Bone marrow (tissue), 2 donors: ENCODE measurements at regions not wholly inside any gene's neighbourhood (a gene's known extent, or its start where the extent isn't known, plus 50 kb on each side); places are given as distances from the start of the nearest gene placed in this dataset.
"Not testable (repeated sequence)": the region's sequence is repeated elsewhere in the genome, so short reads cannot be mapped to it uniquely, and the experiment has no call there.

Source experiments
- DNase-seq, 2 donors: peaks; one replicate each; lab custom pipeline; 2025; lab: John Stamatoyannopoulos, UW

- no peak for DNase-seq
Observed at GRCh38 chr6:134634966-134635365, 314.9 kb downstream of the ALDH8A1 start.

GRCh38 chr6:134634466-134634865 lies 315.4 kb downstream of the ALDH8A1 start:
- no peak for DNase-seq

GRCh38 chr6:134632982-134633940 lies 315.3 kb upstream of the SGK1 start:
- DNase-seq, result peak; percentile 6 to 96

- no peak for DNase-seq
Observed at GRCh38 chr6:134632024-134632423, 314.1 kb upstream of the SGK1 start.

GRCh38 chr6:134631398-134631924 lies 313.5 kb upstream of the SGK1 start:
- DNase-seq, result no peak

GRCh38 chr6:134630508-134631121 lies 312.7 kb upstream of the SGK1 start:
- peak; percentile 7 to 10 for DNase-seq

- DNase-seq, result no peak
Observed at GRCh38 chr6:134628154-134628553, 310.2 kb upstream of the SGK1 start.

- no peak for DNase-seq
Observed at GRCh38 chr6:134627707-134628106, 309.8 kb upstream of the SGK1 start.

GRCh38 chr6:134626589-134626988 lies 308.7 kb upstream of the SGK1 start:
- no peak for DNase-seq

- no peak for DNase-seq
Observed at GRCh38 chr6:134626086-134626485, 308.2 kb upstream of the SGK1 start.

- no peak for DNase-seq
Observed at GRCh38 chr6:134624781-134625180, 306.9 kb upstream of the SGK1 start.

GRCh38 chr6:134623401-134623800 lies 305.5 kb upstream of the SGK1 start:
- DNase-seq, result no peak

- no peak for DNase-seq
Observed at GRCh38 chr6:134622382-134623173, 304.7 kb upstream of the SGK1 start.

- DNase-seq, result no peak
Observed at GRCh38 chr6:134621858-134622257, 303.9 kb upstream of the SGK1 start.

GRCh38 chr6:134619789-134620188 lies 301.9 kb upstream of the SGK1 start:
- no peak for DNase-seq

GRCh38 chr6:134619077-134619476 lies 301.2 kb upstream of the SGK1 start:
- no peak for DNase-seq

GRCh38 chr6:134614606-134615485 lies 296.9 kb upstream of the SGK1 start:
- no peak for DNase-seq

- DNase-seq, result not testable (repeated sequence)
Observed at GRCh38 chr6:134612128-134612527, 294.2 kb upstream of the SGK1 start.

GRCh38 chr6:134610411-134610810 lies 292.5 kb upstream of the SGK1 start:
- DNase-seq, result no peak

GRCh38 chr6:134609716-134610261 lies 291.9 kb upstream of the SGK1 start:
- DNase-seq, result no peak

- no peak for DNase-seq
Observed at GRCh38 chr6:134607411-134607810, 289.5 kb upstream of the SGK1 start.
